ENCODE measurements at regions not wholly inside any gene's neighbourhood (a gene's known extent, or its start where the extent isn't known, plus 50 kb on each side); places are given as distances from the start of the nearest gene placed in this dataset.

DNA sequence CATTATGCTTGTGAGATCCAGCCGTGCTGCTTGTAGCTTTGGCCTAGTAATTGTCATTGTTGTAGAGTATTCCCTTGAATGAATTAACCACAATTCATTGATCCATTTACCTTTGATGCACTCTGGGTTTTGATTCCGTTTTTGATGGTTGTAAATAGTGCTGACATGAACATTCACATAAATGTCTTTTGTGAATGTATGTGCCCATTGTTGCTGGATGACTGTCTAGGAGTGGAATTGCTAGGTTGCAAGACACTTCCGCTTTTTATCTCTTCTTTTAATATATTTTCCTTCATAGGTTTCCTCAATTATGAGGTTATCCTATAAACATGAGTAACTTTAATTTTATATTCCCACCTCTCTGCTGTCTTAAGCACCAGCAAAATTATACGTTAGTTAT, 104.8 kb upstream of the CCDC68 start:
- Histone ChIP-seq H3K9ac (ENCODE audit: control insufficient read depth, extremely low read depth, insufficient read depth, low read length) (no peak overlapping the region), H3K36me3 (ENCODE audit: control insufficient read depth in 2 of 2, extremely low read depth in 1 of 2, insufficient read depth in 2 of 2, low read length in 2 of 2) (no peaks in the 10 kb centered on the region), H3K9me3 (ENCODE audit: control insufficient read depth, low read depth, low read length) (no peaks in the 10 kb centered on the region), H3K4me2 (ENCODE audit: control insufficient read depth, extremely low read depth, insufficient read depth, low read depth, low read length) (no peak overlapping the region), H3K9me1 (ENCODE audit: control insufficient read depth, extremely low read depth, insufficient read depth, low read length) (no peaks in the 10 kb centered on the region), H3K4me3 (ENCODE audit: control insufficient read depth in 2 of 3, extremely low read depth in 1 of 3, insufficient read depth in 2 of 3, low read depth in 1 of 3, low read length in 3 of 3) (no peak overlapping the region), H3K27me3 (ENCODE audit: control insufficient read depth, extremely low read depth, insufficient read depth, low read length) (no peaks in the 10 kb centered on the region), H4K20me1 (ENCODE audit: control insufficient read depth, extremely low read depth, insufficient read depth, low read length) (no peaks in the 10 kb centered on the region), H2AFZ (ENCODE audit: control insufficient read depth, low read length) (no peak overlapping the region), H3K4me1 (ENCODE audit: control insufficient read depth, extremely low read depth, insufficient read depth, low read length) (no peaks in the 10 kb centered on the region), H3K79me2 (ENCODE audit: control insufficient read depth, insufficient read depth, low read length) (no peaks in the 10 kb centered on the region), H3K27ac (ENCODE audit: control insufficient read depth, insufficient read depth, low read length) (no peak overlapping the region)
- FAIRE-seq (no peak), DNase-seq (ENCODE audit: low read depth, low spot score) (no peak)
- dilution Hi-C loops (cut with MboI; ENCODE audit: extremely low pct_ligation_motif_present, low sequenced_read_pairs) = no loop called here
- TF ChIP-seq, protein P1, sequence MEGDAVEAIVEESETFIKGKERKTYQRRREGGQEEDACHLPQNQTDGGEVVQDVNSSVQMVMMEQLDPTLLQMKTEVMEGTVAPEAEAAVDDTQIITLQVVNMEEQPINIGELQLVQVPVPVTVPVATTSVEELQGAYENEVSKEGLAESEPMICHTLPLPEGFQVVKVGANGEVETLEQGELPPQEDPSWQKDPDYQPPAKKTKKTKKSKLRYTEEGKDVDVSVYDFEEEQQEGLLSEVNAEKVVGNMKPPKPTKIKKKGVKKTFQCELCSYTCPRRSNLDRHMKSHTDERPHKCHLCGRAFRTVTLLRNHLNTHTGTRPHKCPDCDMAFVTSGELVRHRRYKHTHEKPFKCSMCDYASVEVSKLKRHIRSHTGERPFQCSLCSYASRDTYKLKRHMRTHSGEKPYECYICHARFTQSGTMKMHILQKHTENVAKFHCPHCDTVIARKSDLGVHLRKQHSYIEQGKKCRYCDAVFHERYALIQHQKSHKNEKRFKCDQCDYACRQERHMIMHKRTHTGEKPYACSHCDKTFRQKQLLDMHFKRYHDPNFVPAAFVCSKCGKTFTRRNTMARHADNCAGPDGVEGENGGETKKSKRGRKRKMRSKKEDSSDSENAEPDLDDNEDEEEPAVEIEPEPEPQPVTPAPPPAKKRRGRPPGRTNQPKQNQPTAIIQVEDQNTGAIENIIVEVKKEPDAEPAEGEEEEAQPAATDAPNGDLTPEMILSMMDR (optimal IDR thresholded peaks at IDR 0.05 in 1 of 3, IDR thresholded peaks at IDR 0.05 in 1 of 3, conservative IDR thresholded peaks at IDR 0.05 in 1 of 3; ENCODE audit: extremely low read depth in 1 of 3, insufficient read depth in 2 of 3, low read length in 3 of 3) = no peak
- no peak for TF ChIP-seq EZH2 (IDR thresholded peaks at IDR 0.05; ENCODE audit: low read length)

DNA sequence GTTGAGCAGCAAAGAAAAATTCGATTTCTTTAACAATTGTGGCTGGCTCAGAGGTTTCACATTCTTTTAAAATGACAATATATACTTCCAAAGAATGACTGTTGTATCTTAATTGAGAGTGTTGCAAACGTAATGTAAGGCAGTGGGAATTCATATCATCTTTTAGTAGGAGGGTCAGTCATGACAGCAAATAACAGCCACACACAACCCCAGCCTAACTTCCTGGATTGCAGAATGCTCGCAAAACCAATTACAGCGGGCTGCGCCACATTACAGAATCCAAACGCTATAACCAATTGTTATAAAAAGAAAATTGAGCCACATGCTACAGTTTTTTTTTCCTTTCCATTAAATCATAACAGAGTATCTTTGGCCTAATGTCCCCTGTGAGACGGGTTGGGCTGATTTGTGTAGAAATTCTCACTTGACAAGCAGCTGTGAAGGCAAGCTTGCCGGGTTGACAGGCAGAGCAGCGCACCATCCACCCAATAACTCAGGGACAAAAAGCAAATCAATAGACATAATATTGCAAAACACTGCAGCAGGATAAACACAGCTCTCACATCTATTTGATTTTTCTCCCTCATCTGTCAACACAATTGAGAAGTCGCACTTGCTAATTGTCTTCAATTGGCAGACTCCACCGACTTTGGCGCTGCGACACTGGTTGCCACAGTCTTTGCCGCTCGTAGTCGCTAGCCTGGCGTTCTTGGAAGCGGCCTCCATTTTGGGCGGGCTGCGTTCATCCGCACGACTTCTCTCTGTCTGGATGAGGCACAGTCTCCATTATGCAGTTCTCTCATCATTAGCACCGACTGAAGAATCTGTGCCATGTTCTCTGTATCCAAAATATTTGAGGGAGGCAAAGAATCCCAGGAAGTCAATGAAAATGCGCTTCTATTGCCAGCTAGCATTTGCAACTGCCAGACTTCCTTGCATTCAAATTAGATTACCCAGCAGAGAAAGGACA, 95.0 kb upstream of the CCDC68 start:
- no peaks in the 10 kb centered on the region for H3K36me3 ChIP-seq (ENCODE audit: control insufficient read depth in 2 of 2, extremely low read depth in 1 of 2, insufficient read depth in 2 of 2, low read length in 2 of 2)
- H4K20me1 ChIP-seq (ENCODE audit: control insufficient read depth, extremely low read depth, insufficient read depth, low read length) = no peaks in the 10 kb centered on the region
- H3K4me3 ChIP-seq (ENCODE audit: control insufficient read depth in 2 of 3, extremely low read depth in 1 of 3, insufficient read depth in 2 of 3, low read depth in 1 of 3, low read length in 3 of 3) = no peak overlapping the region
- H3K9me1 ChIP-seq (ENCODE audit: control insufficient read depth, extremely low read depth, insufficient read depth, low read length) = no peaks in the 10 kb centered on the region
- DNase-seq (ENCODE audit: low read depth, low spot score) (no peak), FAIRE-seq (no peak)
- no peaks in the 10 kb centered on the region for H3K79me2 ChIP-seq (ENCODE audit: control insufficient read depth, insufficient read depth, low read length)
- no peaks in the 10 kb centered on the region for H3K9me3 ChIP-seq (ENCODE audit: control insufficient read depth, low read depth, low read length)
- H3K4me1 ChIP-seq (ENCODE audit: control insufficient read depth, extremely low read depth, insufficient read depth, low read length) = no peaks in the 10 kb centered on the region
- H3K9ac ChIP-seq (ENCODE audit: control insufficient read depth, extremely low read depth, insufficient read depth, low read length) = no peak overlapping the region
- no peak overlapping the region for H3K4me2 ChIP-seq (ENCODE audit: control insufficient read depth, extremely low read depth, insufficient read depth, low read depth, low read length)
- TF ChIP-seq, protein P1 (optimal IDR thresholded peaks at IDR 0.05 in 1 of 3, IDR thresholded peaks at IDR 0.05 in 1 of 3, conservative IDR thresholded peaks at IDR 0.05 in 1 of 3; ENCODE audit: extremely low read depth in 1 of 3, insufficient read depth in 2 of 3, low read length in 3 of 3) = no peak
- no peak for TF ChIP-seq EZH2 (IDR thresholded peaks at IDR 0.05; ENCODE audit: low read length)
- dilution Hi-C loops (cut with MboI; ENCODE audit: extremely low pct_ligation_motif_present, low sequenced_read_pairs) = no loop called here
- no peak overlapping the region for H2AFZ ChIP-seq (ENCODE audit: control insufficient read depth, low read length)
- no peak overlapping the region for H3K27ac ChIP-seq (ENCODE audit: control insufficient read depth, insufficient read depth, low read length)
- H3K27me3 ChIP-seq (ENCODE audit: control insufficient read depth, extremely low read depth, insufficient read depth, low read length) = no peaks in the 10 kb centered on the region
